Kidney epithelial cell (primary cell): ENCODE measurements at regions not wholly inside any gene's neighbourhood (a gene's known extent, or its start where the extent isn't known, plus 50 kb on each side); places are given as distances from the start of the nearest gene placed in this dataset.

Experiments
- DNase-seq: peaks from one replicate; pipeline ENCODE4 v3.0.0-alpha.2; 2010; ENCODE audit warnings: low read depth
- H3K27me3 ChIP-seq: 2 replicates; pipeline ENCODE4 v1.6.0; 2011; ENCODE audit warnings: low read length; ENCODE audit not compliant: control insufficient read depth, insufficient read depth
- H3K36me3 ChIP-seq: 2 replicates; pipeline ENCODE4 v1.5.1; 2011; ENCODE audit warnings: low read length; ENCODE audit not compliant: control insufficient read depth, insufficient read depth
- H3K4me3 ChIP-seq: 2 replicates; pipeline ENCODE4 v1.5.1; 2011; ENCODE audit warnings: low read depth, mild to moderate bottlenecking, control low read depth, low read length
- TF ChIP-seq, protein P1 (sequence below): IDR thresholded peaks from 2 replicates; pipeline ENCODE4 v1.5.1; 2011; ENCODE audit warnings: mild to moderate bottlenecking, moderate library complexity, low read length, control low read depth, inconsistent platforms; ENCODE audit not compliant: insufficient read depth, poor library complexity, severe bottlenecking

DNA sequence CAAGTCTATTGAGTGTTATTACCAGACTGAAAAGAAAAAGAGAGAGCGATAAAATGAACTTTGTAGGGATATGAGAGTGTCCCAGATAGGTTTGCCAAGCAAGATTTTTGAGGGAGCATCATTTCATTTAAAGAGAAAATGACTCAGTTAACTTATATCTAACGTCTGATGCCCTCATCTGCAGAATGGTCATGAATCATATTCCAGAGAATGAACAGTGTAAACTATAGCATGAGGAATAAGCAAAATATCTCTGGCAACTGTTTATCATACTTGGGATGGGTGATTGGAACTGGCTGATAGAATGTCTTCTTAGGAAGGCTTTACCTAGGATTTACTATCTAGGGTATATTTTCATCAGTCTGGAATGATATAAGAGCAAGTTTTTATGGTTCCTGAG, 289.4 kb downstream of the CMPK2 start:
- TF ChIP-seq, protein P1, sequence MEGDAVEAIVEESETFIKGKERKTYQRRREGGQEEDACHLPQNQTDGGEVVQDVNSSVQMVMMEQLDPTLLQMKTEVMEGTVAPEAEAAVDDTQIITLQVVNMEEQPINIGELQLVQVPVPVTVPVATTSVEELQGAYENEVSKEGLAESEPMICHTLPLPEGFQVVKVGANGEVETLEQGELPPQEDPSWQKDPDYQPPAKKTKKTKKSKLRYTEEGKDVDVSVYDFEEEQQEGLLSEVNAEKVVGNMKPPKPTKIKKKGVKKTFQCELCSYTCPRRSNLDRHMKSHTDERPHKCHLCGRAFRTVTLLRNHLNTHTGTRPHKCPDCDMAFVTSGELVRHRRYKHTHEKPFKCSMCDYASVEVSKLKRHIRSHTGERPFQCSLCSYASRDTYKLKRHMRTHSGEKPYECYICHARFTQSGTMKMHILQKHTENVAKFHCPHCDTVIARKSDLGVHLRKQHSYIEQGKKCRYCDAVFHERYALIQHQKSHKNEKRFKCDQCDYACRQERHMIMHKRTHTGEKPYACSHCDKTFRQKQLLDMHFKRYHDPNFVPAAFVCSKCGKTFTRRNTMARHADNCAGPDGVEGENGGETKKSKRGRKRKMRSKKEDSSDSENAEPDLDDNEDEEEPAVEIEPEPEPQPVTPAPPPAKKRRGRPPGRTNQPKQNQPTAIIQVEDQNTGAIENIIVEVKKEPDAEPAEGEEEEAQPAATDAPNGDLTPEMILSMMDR = no peak
- DNase-seq = no peak
- Histone ChIP-seq H3K27me3 (no peaks in the 10 kb centered on the region), H3K4me3 (no peak overlapping the region), H3K36me3 (no peaks in the 10 kb centered on the region)

DNA sequence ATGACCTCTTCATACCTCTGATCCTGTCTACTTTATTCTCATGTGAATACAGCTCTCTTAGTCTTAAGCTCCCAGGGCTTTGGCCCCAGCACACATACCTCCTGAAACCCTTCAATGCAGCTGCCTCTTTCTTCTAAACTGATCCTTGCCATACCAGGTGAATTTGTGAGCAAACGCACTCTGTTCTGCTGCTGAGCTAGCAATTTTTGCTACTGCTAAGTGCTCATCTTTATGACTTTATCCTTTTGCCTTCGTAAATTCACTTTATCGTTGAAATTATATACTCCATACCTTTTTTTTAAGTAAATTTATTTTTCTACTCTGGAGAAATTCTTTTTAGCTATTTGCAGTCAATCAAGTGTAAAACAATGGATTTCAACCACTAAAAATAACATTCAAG, 287.7 kb downstream of the CMPK2 start:
- DNase-seq = no peak
- Histone ChIP-seq H3K4me3 (no peak overlapping the region), H3K36me3 (no peaks in the 10 kb centered on the region), H3K27me3 (no peaks in the 10 kb centered on the region)
- TF ChIP-seq, protein P1 = no peak

- no peak for DNase-seq
- TF ChIP-seq, protein P1 = no peak
- H3K4me3 ChIP-seq = no peak overlapping the region
- no peaks in the 10 kb centered on the region for H3K27me3 ChIP-seq
- H3K36me3 ChIP-seq = no peaks in the 10 kb centered on the region
Observed at GRCh38 chr2:6578416-6578815, 287.3 kb downstream of the CMPK2 start.

DNA sequence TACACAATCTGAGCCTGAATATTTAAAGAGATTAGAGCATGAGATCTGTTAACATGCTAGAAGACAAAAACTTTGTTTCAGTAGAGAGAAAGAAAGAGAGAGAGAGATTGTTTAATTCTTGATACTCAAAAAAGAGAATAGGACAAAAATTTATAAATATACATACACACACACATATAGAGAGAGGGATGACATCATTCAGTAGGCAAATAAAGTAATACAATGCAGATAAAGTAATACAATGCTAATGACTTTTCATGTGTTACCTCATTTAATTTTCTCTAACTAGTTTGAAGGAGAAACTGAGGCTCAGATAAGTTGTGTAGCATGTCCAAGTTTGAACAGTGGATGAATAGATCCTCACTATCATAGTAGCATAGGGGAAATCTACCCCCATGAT, 286.4 kb downstream of the CMPK2 start:
- Histone ChIP-seq H3K36me3 (no peaks in the 10 kb centered on the region), H3K4me3 (no peak overlapping the region), H3K27me3 (no peaks in the 10 kb centered on the region)
- no peak for DNase-seq
- TF ChIP-seq, protein P1 = no peak

- Histone ChIP-seq H3K27me3 (no peaks in the 10 kb centered on the region), H3K36me3 (no peaks in the 10 kb centered on the region), H3K4me3 (no peak overlapping the region)
- peak; percentile 63 for DNase-seq
- TF ChIP-seq, protein P1 = no peak
Observed at GRCh38 chr2:6580982-6581381, 284.7 kb downstream of the CMPK2 start.

DNA sequence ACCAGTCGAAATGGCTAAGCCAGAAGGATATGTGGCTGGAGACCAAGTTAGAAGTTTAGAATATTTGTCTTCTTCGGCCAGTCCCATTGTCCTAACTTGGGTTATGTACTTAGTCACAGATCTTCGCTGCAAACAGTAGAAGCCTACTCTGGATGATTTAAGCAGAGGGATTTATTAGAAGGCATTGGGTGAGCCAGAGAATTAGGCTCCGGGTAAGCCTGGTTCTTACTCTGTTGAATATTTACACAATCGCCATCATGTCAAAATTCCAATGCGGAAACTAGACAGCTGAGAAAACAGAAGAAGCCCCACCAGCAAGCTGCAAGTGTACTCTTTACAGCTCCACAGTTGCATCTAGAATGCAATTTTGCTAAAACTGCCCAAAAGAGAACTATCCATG, 276.6 kb downstream of the CMPK2 start:
- TF ChIP-seq, protein P1 = no peak
- no peak for DNase-seq
- no peaks in the 10 kb centered on the region for H3K36me3 ChIP-seq
- no peaks in the 10 kb centered on the region for H3K27me3 ChIP-seq
- no peak overlapping the region for H3K4me3 ChIP-seq
